T47D (cell line): ENCODE measurements at regions not wholly inside any gene's neighbourhood (a gene's known extent, or its start where the extent isn't known, plus 50 kb on each side); places are given as distances from the start of the nearest gene placed in this dataset.
"Not testable (repeated sequence)": the region's sequence is repeated elsewhere in the genome, so short reads cannot be mapped to it uniquely, and the experiment has no call there.

ENCODE experiments used
- DNase-seq, 2 experiments: peaks; one replicate each; pipeline versions ENCODE4 v3.0.0 to v3.0.0-alpha.2; 2011 to 2012; ENCODE audit warnings: low read depth in 1 of 2, low spot score in 1 of 2
- JUND ChIP-seq: IDR thresholded peaks from 2 replicates; pipeline ENCODE4 v1.6.1; 2012; ENCODE audit warnings: low read depth
- in situ Hi-C: cut with HindIII; loops from 2 replicates; pipeline ENCODE4 v1.10.0; 2016; ENCODE audit warnings: low sequenced_read_pairs, low pct_unique_long_range_greater_than_20kb

- in situ Hi-C loops = no loop called here
- no peak for TF ChIP-seq JUND
- DNase-seq = no peak
These were observed 305.0 kb downstream of the XPNPEP1 start for GRCh38 chr10:109618301-109618700.

DNA sequence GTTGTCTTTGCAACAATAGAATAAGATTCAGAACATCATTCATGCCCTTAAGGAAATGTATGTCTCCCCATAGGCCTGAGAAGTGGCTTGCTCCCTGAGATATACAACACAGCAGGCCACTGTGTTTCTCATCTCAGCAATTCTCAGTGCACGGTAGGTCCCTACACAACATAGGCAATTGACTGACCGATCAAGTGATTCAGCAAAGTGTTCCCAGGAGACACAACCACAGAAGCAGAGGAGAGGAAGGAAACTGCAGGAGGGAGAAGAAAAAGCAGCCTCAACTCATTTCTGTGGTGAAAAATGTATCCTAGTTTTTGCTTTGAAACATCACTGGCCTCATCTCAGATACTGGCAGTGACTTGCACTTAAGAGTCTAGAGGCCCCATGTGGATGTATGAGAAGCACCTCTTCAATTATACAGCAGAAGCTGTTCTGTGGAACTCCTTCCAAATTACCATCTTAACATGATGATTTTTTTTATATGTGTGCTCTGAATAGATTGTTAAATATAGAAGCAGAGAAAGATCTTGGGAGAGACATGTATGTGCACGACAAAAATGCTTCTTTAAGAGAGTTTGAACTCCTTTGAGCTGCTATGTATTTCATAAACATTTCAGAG is 306.8 kb downstream of the XPNPEP1 start:
- TF ChIP-seq JUND = no peak
- in situ Hi-C loops = no loop called here
- no peak for DNase-seq

DNA sequence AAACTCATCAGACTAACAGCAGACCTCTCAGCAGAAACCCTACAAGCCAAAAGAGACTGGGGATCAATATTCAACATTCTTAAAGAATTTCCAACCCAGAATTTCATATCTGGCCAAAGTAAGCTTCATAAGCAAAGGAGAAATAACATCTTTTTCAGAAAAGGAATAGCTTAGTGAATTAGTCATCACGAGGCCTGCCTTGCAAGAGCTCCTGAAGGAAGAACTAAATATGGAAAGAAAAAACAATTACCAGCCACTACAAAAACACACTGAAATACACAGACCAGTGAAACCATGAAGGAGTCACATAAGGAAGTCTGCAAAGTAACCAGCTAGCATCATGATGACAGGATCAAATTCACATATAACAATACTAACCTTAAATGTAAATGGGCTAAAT is 328.0 kb downstream of the XPNPEP1 start:
- in situ Hi-C loops, DNase-seq: not testable (repeated sequence)

DNA sequence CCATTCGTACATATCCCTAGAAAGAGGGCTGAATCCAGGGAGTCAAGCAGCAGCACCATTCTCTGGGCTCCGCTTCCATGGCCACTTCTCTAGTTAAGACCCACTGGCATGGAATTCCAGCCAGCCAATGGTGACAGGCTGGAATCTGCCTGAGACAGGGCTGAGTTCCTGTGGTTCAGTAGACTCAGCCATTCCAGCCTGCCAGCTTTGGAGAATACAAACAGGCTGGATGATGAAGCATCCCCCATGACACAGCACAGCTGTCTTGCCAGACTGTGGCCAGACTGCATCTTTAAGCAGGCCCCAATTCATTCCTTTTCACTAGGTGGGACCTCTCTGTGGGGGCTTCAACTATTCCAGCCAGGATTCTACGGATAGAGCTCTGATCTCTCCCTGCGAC is 329.6 kb downstream of the XPNPEP1 start:
- in situ Hi-C loops = no loop called here
- no peak for DNase-seq
- TF ChIP-seq JUND = no peak

GRCh38 chr10:109592391-109592790 is 330.9 kb downstream of the XPNPEP1 start:
- DNase-seq = no peak
- in situ Hi-C loops = no loop called here
- no peak for TF ChIP-seq JUND

DNA sequence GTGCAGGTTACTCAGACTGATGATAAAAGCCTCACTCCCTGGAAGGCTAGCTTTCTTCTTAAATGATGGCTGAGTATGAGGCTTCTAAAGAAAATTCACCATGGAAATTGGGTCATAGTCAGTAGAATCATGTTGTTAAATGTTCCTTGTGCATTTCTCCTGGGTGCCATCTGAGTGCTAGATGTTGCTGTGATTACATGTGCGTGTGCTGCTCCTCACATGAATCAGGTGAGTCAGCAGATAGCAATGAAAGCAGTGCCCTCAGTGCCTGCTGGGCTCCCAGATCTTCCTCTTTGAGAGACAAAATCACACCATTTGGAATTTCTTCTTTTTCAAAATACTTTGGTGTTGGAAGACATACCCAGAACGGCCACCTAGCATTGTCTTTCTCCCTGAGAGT is 331.7 kb downstream of the XPNPEP1 start:
- no peak for DNase-seq
- in situ Hi-C loops = no loop called here
- no peak for TF ChIP-seq JUND

GRCh38 chr10:109588259-109588658 is 335.1 kb downstream of the XPNPEP1 start:
- no peak for TF ChIP-seq JUND
- DNase-seq = no peak
- in situ Hi-C loops = no loop called here

DNA sequence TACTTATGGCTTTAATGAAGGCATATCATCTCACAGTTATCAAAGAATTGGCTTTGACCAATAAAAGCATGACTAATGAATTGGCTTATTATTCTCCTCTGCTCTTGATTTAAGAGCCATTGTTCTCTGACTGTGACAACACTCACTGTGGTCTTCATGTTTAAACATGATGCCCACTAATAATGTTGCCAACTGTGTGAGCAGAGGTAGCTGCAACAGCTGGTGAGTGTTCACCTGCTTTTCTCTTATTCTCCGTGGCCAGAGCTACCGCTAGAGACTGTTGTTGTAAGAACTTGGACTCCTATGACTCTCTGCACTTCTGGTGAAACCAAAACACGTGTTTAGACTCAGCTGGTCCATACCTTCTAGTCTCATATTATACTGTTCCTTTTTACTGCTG is 335.9 kb downstream of the XPNPEP1 start:
- TF ChIP-seq JUND = no peak
- in situ Hi-C loops = no loop called here
- DNase-seq = no peak

DNA sequence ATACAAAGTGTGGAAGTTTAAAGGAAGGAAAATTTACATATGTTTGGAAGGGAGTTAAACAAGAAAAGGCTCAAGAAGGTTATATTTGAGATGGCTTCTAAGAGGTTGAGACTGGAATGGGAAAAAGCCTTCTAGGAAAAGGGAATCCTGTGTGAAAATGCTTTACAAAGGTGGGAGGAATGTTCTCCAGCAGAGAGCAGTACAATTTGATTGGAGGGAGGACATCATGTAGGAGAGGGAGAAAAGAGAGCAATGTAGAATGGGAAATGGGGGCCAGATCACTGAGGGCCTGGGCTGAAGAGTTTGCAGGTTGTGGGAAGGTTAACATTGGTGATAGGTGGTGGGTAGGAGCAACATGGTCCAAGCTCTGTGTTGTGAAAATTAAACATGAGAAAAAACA is 366.9 kb downstream of the XPNPEP1 start:
- in situ Hi-C loops = no loop called here
- no peak for DNase-seq

GRCh38 chr10:109542050-109542603 is 381.2 kb downstream of the XPNPEP1 start:
- in situ Hi-C loops = not testable (repeated sequence)
- DNase-seq = peak in 1 of 2 experiments; percentile 65

More for the DNA sequence above, 366.9 kb downstream of the XPNPEP1 start:
- TF ChIP-seq JUND = no peak

GRCh38 chr10:109534193-109534592 is 389.1 kb downstream of the XPNPEP1 start:
- in situ Hi-C loops = no loop called here
- no peak for DNase-seq
- TF ChIP-seq JUND = no peak

- in situ Hi-C loops = no loop called here
- no peak for DNase-seq
- TF ChIP-seq JUND = no peak
These were observed 394.1 kb downstream of the XPNPEP1 start for GRCh38 chr10:109529258-109529657.

DNA sequence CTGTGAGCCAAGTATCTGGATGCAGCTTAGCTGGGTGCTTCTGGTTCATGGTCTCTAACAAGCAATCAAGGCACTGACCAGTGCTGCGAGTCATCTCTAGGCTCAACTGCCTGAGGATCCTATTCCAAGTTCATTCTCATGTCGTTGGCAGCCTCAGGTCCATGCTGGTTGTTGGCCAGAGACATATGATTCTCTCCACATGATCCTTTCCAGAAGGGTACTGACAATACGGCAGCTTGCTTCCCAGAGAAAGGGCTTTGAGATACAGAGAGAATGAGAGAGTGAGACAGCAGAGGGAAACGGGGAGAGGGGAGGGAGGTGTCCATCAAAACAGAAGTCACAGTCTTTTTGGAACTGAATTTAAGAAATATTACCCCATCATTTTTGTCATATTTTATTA is 405.6 kb downstream of the XPNPEP1 start:
- no peak for TF ChIP-seq JUND
- DNase-seq = no peak
- in situ Hi-C loops = no loop called here

DNA sequence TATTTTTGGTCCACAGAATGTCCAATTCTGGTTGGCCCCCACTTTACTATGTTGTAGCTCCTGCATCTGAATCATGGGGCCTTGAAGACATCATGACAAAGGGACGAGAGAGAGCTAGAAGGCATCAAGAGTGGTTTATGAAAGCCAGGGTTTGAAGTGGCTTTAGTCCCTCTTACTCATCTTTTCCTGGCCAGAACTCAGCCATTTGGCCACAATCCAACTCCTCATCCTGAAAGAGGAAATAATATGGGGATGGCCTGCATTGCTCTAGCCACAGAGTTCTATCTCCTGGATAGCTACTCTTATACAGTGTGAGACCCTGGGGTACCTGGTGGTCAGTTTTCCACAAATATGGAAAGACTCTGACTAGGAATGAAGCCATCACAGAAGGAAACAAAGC is 418.9 kb downstream of the XPNPEP1 start:
- no peak for DNase-seq
- in situ Hi-C loops = no loop called here
- TF ChIP-seq JUND = no peak
